ENCODE measurements at regions not wholly inside any gene's neighbourhood (a gene's known extent, or its start where the extent isn't known, plus 50 kb on each side); places are given as distances from the start of the nearest gene placed in this dataset.

DNA sequence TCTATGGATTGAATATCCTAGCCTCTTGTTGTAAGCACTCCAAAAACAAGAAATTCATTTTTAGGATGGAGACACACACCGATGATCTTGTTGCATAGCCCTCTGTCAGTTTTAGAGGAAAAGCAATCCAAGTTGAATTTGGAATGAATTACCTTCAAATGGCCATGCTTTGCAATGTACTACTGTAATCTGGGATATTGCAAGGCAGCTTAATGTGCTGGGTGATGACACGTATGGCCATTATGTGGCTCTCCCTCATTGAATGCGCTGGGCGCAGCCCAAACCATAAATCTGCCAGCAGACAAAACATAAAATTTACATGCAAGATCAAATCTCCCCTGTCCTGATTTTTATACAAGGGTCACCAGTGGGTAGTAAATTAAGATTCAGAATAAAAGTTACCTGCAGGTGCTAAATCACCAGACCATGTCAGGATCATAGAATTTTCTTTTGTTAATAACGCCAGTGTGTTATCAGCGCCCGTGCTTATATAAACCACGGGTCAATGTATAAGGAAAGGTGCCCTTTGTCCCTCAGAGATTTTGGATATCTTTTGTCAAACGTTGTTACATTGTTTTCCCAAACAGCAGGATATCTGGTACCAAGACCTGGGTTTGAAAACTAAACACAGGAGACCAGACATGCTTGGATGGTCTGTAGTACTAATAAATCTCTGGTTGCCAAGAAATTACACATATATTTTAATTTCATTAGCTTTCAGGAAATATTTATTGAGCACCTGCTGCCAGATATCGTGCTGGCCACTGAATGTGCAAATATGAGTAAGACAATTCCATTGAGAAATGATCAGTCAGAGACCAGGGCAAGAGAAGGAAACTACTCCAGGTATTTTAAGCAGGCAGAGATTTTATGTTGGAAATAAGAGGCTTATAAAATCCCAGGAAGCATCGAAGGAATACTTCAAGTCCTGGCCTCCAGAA, 237.1 kb downstream of the EBLN2 start:
- DNase-seq = no peak

- DNase-seq = no peak
Measured at GRCh38 chr3:73299184-73299691, 237.8 kb downstream of the EBLN2 start.

DNA sequence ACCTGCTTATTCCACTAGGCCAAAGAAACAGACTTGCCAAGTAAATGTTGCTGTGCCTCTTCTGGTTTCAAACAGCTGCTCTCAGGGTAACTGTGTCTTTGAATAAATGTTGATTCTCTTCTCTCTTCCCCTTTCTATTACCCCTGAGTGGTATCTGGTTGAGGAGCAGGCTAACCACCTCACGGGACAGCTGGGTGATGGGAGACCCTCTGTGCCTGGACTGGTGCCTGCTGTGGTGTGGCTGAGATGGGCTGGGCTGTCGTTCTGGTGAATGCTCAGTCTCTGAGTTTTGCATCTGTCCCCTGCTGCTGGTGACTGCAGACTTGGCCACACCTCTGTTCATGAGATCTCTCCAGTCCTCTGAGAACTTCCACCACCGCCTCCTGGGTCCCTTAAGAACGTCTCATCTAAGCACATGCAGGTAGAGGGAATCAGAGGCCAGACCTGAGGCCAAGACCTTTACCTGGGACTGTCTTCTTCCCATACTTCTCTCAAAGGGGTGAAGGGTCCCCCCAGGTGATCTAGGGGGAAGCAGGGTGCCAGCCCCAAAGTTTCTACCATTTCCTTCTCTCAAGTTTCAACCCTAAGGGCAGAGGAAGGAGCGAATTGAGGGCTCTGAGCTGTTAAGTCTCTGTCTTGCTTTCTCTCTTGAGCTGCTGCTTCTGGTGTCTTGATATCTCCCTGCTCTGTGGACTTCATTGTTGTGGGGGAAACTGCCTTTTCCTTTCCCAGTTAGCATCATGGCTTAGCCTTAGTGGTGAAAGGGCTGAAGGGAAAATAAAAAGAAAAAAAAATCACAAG, 252.9 kb downstream of the EBLN2 start:
- no peak for DNase-seq

GRCh38 chr3:73315706-73316105, 254.2 kb downstream of the EBLN2 start:
- DNase-seq = no peak

GRCh38 chr3:73319179-73319769, 257.8 kb downstream of the EBLN2 start:
- no peak for DNase-seq

GRCh38 chr3:73321286-73321999, 260.0 kb downstream of the EBLN2 start:
- DNase-seq = no peak

DNA sequence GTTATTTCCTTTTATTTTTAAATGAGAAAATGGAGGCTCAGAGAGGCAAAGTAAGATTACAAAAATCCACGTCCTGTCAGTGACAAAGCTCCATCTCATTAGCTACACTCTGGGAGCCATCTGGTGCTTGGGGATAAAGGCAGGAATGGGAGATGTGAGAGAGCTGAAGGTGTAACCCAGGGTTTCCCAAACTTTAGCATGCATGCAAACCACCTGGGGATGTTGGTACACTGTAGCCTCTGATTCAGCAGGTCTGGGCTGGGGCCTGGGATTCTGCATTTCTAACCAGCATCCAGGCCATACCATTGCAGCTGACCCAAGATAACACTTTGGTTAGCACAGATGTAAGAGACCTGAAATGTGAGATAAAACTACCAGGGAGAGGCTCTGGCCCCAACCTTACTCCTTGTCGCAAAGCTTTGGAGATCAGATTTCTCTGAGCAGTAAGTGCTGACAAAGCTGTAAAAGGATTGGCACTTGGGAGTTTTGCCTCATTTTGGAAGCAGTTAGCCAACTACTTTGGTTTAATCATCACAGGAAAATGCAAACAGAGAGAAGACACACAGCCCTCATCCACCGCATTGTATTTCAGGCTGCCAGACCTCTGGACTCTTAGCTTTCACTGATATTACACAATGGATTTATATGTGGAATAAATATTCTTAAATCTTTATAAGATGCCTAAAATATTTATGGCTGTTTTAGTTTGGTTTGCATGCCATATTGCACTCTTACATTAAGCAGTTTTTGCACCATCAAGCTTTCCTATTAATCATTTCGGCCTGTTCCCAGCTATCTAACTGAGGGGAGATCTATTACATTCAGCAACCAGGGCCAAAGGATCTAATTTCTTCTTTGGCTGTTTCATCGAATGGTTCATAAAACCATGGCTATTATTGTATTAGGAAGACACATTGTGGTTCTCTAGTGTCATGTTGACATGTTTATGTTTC, 263.0 kb downstream of the EBLN2 start:
- peak; percentile 38 for DNase-seq

- peak; percentile 4 for DNase-seq
Measured at GRCh38 chr3:73326396-73326795, 264.9 kb downstream of the EBLN2 start.

GRCh38 chr3:73327052-73327451, 265.6 kb downstream of the EBLN2 start:
- no peak for DNase-seq

All from NCI-H1092 (cell line).